Natural killer cell (primary cell): ENCODE measurements at regions not wholly inside any gene's neighbourhood (a gene's known extent, or its start where the extent isn't known, plus 50 kb on each side); places are given as distances from the start of the nearest gene placed in this dataset.

Experiments used
- ATAC-seq, 3 donors: fragments of 150-1000 bp in 2 of 3; fragments of 200-7000 bp in 1 of 3; cut with Tn5 transposase; 1 replicate in 1 of 3; 2 replicates in 2 of 3; pipeline ENCODE4 v1.10.0; 2021; ENCODE audit warnings: mild to moderate bottlenecking in 2 of 3, moderate library complexity in 2 of 3
- DNase-seq, 2 donors: peaks; one replicate each; pipeline versions ENCODE4 v3.0.0 to v3.0.0-alpha.2; 2013 to 2021; ENCODE audit warnings: mixed read lengths in 1 of 2
- H3K27ac ChIP-seq: one replicate; pipeline ENCODE4 v1.5.1; 2013; ENCODE audit warnings: mild to moderate bottlenecking, low read length
- H3K27me3 ChIP-seq: one replicate; pipeline ENCODE4 v1.6.1; 2013; ENCODE audit warnings: low read length; ENCODE audit not compliant: control insufficient read depth, insufficient read depth
- H3K36me3 ChIP-seq: one replicate; pipeline ENCODE4 v1.6.1; 2013; ENCODE audit warnings: low read length; ENCODE audit not compliant: control insufficient read depth, insufficient read depth
- H3K4me1 ChIP-seq: one replicate; pipeline ENCODE4 v1.6.1; 2013; ENCODE audit warnings: low read length; ENCODE audit not compliant: control insufficient read depth, insufficient read depth
- H3K4me3 ChIP-seq: one replicate; pipeline ENCODE4 v1.5.1; 2013; ENCODE audit warnings: low read length
- H3K9me3 ChIP-seq: one replicate; pipeline ENCODE4 v1.6.1; 2013; ENCODE audit warnings: low read length; ENCODE audit not compliant: control insufficient read depth, insufficient read depth
- H3K27ac Mint-ChIP-seq, 2 donors: one replicate each; pipeline ENCODE4 v1.8.0; 2022; ENCODE audit warnings: mild to moderate bottlenecking in 2 of 2, mixed read lengths in 2 of 2, moderate library complexity in 1 of 2
- H3K27me3 Mint-ChIP-seq, 2 donors: one replicate each; pipeline ENCODE4 v1.8.0; 2022; ENCODE audit warnings: low read depth in 2 of 2, mixed read lengths in 2 of 2
- H3K36me3 Mint-ChIP-seq: one replicate; pipeline ENCODE4 v1.8.0; 2022; ENCODE audit warnings: mixed read lengths
- H3K4me1 Mint-ChIP-seq, 2 donors: one replicate each; pipeline ENCODE4 v1.8.0; 2022; ENCODE audit warnings: mixed read lengths in 2 of 2
- H3K4me3 Mint-ChIP-seq: one replicate; pipeline ENCODE4 v1.8.0; 2022; ENCODE audit warnings: mild to moderate bottlenecking, moderate library complexity, mixed read lengths
- H3K9me3 Mint-ChIP-seq, 2 donors: one replicate each; pipeline ENCODE4 v1.8.0; 2022; ENCODE audit warnings: mixed read lengths in 2 of 2
- WGBS: methylation state at CpG from one replicate; pipeline ENCODE4 v1.1.7; 2013; ENCODE audit warnings: missing lambda C conversion rate; ENCODE audit not compliant: insufficient coverage; 5-methylcytosine and 5-hydroxymethylcytosine counted together
- intact Hi-C: fragments of 100-400 bp; cut with micrococcal nuclease; formaldehyde crosslinking; loops from one replicate; pipeline ENCODE4 v1.14.2; 2022
- TF ChIP-seq, protein P1 (sequence below): fragments of 200-600 bp; IDR thresholded peaks from one replicate; pipeline ENCODE4 v1.8.0; 2022; ENCODE audit warnings: antibody characterized with exemption

GRCh38 chr1:232166942-232167341 lies 463.0 kb downstream of the SIPA1L2 start:
- DNase-seq (no peak), ATAC-seq (no peak)
- Histone ChIP-seq H3K4me1 (no peaks in the 10 kb centered on the region), H3K27me3 (no peaks in the 10 kb centered on the region), H3K27ac (no peak overlapping the region), H3K36me3 (no peaks in the 10 kb centered on the region), H3K9me3 (no peaks in the 10 kb centered on the region), H3K4me3 (no peak overlapping the region)
- 45% methylated on average over 3 of the region's 4 CpGs for WGBS
- Mint-ChIP-seq H3K36me3 (no peaks in the 10 kb centered on the region), H3K27me3 (peaks cover 3 to 20% of the 10 kb centered on the region in 2 donors), H3K9me3 (peaks cover 0 to 2% of the 10 kb centered on the region in 2 donors), H3K4me1 (peaks cover 1 to 3% of the 10 kb centered on the region in 2 donors), H3K4me3 (no peak overlapping the region), H3K27ac (no peak overlapping the region)
- TF ChIP-seq, protein P1, sequence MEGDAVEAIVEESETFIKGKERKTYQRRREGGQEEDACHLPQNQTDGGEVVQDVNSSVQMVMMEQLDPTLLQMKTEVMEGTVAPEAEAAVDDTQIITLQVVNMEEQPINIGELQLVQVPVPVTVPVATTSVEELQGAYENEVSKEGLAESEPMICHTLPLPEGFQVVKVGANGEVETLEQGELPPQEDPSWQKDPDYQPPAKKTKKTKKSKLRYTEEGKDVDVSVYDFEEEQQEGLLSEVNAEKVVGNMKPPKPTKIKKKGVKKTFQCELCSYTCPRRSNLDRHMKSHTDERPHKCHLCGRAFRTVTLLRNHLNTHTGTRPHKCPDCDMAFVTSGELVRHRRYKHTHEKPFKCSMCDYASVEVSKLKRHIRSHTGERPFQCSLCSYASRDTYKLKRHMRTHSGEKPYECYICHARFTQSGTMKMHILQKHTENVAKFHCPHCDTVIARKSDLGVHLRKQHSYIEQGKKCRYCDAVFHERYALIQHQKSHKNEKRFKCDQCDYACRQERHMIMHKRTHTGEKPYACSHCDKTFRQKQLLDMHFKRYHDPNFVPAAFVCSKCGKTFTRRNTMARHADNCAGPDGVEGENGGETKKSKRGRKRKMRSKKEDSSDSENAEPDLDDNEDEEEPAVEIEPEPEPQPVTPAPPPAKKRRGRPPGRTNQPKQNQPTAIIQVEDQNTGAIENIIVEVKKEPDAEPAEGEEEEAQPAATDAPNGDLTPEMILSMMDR = no peak
- intact Hi-C loops = no loop called here

DNA sequence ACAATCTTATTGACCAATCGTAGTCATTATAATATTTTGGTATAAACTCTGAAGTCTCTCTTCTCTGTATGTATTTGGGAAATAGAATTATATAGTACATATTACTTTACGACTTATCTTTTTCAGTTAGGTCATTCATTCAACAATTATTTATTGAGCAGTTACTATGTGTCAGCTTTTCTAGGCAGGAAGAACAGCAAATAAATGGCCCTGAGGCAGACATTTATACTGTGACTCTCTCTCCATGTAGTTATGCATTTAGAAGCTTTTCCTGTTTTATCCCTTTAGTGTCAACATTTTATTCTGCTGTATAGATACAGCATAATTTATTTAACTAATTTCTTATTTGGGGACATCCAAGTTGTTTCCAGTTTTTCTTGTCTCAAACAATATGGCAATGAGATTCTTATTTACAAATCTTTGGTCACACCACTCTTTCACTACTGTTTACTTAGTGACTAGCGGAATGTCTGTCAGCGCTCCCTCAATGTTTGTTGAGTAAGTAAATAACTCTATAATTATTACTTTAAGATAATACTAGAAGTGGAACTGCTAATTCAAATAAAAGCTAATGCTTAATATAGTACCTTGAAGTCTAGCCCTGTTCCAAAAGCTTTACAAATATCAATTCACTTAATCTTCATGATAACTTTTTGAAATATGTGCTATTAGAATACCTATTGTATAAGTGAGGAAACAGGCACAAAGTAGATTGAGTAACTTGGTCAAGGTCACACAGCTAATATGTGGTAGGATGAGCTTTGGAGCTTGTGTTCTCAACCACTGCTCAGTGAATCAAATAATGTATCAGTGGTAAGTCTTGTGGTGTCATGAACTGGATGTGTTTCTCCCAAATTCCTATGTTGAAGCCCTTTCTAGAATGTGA lies 465.6 kb downstream of the SIPA1L2 start:
- no peak overlapping the region for H3K4me3 ChIP-seq
- no peaks in the 10 kb centered on the region for H3K36me3 Mint-ChIP-seq
- no peak for ATAC-seq
- no peaks in the 10 kb centered on the region for H3K9me3 ChIP-seq
- no peak overlapping the region for H3K27ac ChIP-seq
- peaks cover 0 to 11% of the 10 kb centered on the region in 2 donors for H3K27me3 Mint-ChIP-seq
- peaks cover 0 to 2% of the 10 kb centered on the region in 2 donors for H3K9me3 Mint-ChIP-seq
- intact Hi-C loops = no loop called here
- no peak overlapping the region for H3K4me3 Mint-ChIP-seq
- no peak for DNase-seq
- no peaks in the 10 kb centered on the region for H3K36me3 ChIP-seq
- WGBS = no CpG with 5 or more reads among the region's 4 CpGs
- peaks cover 4 to 6% of the 10 kb centered on the region in 2 donors for H3K4me1 Mint-ChIP-seq
- H3K27me3 ChIP-seq = no peaks in the 10 kb centered on the region
- no peak overlapping the region for H3K27ac Mint-ChIP-seq
- TF ChIP-seq, protein P1 = no peak
- no peaks in the 10 kb centered on the region for H3K4me1 ChIP-seq

- intact Hi-C loops = no loop called here
- Histone ChIP-seq H3K36me3 (no peaks in the 10 kb centered on the region), H3K4me3 (no peak overlapping the region), H3K27ac (no peak overlapping the region), H3K9me3 (no peaks in the 10 kb centered on the region), H3K4me1 (no peaks in the 10 kb centered on the region), H3K27me3 (no peaks in the 10 kb centered on the region)
- no peak overlapping the region for H3K27ac Mint-ChIP-seq
- TF ChIP-seq, protein P1 = no peak
- H3K36me3 Mint-ChIP-seq = no peaks in the 10 kb centered on the region
- 100% methylated on average over 1 of the region's 1 CpG for WGBS
- H3K4me1 Mint-ChIP-seq = peaks cover 4 to 6% of the 10 kb centered on the region in 2 donors
- no peak overlapping the region for H3K4me3 Mint-ChIP-seq
- H3K27me3 Mint-ChIP-seq = peaks cover 0 to 3% of the 10 kb centered on the region in 2 donors
- DNase-seq (no peak), ATAC-seq (no peak)
- H3K9me3 Mint-ChIP-seq = peaks cover 0 to 4% of the 10 kb centered on the region in 2 donors
Observed at GRCh38 chr1:232163533-232163932, 466.4 kb downstream of the SIPA1L2 start.
